ENCODE measurements at regions not wholly inside any gene's neighbourhood (a gene's known extent, or its start where the extent isn't known, plus 50 kb on each side); places are given as distances from the start of the nearest gene placed in this dataset.

DNA sequence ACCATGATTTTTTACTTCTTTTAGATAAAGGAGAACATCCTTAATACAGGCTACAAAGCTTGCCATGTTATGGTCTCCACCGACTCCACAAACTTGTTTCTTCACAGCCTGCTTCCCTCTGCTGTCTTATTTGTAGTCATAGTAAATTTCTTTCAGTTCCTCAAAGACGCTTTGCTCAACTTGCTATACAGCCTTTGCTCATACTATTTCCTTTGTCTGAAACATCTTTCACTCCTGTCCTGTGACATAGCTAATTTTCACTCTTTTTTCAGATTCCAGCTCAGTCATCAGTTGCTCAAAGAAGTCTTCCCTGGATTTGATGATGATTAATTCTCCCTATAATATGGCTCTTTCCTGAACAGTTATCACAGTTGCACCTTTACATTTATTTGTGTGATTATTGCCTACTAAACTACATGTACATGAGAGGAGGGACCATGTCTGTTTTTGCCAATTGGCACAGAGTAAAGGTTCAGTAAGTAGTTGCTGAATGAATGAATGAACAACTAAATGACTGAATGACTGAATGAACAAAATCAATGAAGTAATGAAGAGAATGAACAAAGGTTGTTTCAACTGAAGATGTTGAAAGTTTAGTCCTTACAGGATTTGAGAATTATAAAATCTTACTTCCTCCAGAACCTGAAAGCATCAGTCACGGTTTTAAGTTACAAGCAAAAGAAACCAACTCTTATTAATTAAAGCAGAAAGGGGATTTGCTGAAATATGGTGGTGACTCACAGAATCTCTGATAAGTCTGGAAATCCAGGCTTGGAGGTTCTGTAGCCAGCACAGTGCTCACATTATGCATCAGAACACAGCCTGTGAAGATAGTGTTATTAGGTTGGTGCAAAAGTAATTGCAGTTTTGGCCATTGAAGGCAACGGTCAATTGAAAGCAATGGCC lies 186.4 kb upstream of the FAM98A start (continued):
- no peak for TF ChIP-seq MAX (IDR thresholded peaks at IDR 0.05)
- no peak for TF ChIP-seq CHD1 (IDR thresholded peaks at IDR 0.05; ENCODE audit: low read depth, low read length)
- no peak for TF ChIP-seq SP2 (IDR thresholded peaks at IDR 0.05; ENCODE audit: low read length)
- no peak for TF ChIP-seq TBP (IDR thresholded peaks at IDR 0.05; ENCODE audit: low read depth, low read length)
- TF ChIP-seq SP1 (IDR thresholded peaks at IDR 0.05; ENCODE audit: low read depth, low read length) = no peak

Data from H1 (cell line).